ENCODE measurements at regions not wholly inside any gene's neighbourhood (a gene's known extent, or its start where the extent isn't known, plus 50 kb on each side); places are given as distances from the start of the nearest gene placed in this dataset.

GRCh38 chr5:12072441-12072840 lies 168.2 kb upstream of the CTNND2 start:
- TF ChIP-seq, protein P1, sequence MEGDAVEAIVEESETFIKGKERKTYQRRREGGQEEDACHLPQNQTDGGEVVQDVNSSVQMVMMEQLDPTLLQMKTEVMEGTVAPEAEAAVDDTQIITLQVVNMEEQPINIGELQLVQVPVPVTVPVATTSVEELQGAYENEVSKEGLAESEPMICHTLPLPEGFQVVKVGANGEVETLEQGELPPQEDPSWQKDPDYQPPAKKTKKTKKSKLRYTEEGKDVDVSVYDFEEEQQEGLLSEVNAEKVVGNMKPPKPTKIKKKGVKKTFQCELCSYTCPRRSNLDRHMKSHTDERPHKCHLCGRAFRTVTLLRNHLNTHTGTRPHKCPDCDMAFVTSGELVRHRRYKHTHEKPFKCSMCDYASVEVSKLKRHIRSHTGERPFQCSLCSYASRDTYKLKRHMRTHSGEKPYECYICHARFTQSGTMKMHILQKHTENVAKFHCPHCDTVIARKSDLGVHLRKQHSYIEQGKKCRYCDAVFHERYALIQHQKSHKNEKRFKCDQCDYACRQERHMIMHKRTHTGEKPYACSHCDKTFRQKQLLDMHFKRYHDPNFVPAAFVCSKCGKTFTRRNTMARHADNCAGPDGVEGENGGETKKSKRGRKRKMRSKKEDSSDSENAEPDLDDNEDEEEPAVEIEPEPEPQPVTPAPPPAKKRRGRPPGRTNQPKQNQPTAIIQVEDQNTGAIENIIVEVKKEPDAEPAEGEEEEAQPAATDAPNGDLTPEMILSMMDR (IDR thresholded peaks at IDR 0.05): no peak
- no peak for TF ChIP-seq POLR2AphosphoS5 (IDR thresholded peaks at IDR 0.05)
- TF ChIP-seq POLR2A (IDR thresholded peaks at IDR 0.05; ENCODE audit: low read depth): no peak

Measured in esophagus muscularis mucosa (tissue), 3 donors.